HCEC 1CT (cell line): ENCODE measurements at regions not wholly inside any gene's neighbourhood (a gene's known extent, or its start where the extent isn't known, plus 50 kb on each side); places are given as distances from the start of the nearest gene placed in this dataset.

Experiments used
- DNase-seq: peaks from one replicate; pipeline ENCODE4 v3.0.0-alpha.2; 2017

DNA sequence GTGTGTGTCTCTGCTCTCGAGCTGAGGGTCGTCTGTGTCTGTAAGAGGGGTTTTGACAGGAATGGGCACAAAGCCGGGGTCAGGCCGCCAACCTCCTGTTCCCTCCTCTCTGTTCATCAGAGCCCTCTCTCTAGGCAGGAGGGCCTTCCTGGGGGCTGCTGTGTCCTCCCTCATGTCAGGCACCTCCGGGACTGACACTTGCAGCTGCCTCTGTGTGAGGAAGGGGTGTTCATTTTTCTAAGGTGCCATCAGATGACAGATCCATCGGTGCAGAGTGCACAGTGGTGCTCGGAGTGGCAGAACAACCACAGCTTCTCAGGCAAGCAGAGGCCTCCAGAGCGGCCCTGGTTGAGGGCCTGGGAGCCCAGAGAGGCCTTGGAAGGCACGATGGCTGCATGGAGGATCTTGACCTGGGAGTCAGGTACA is 265.4 kb upstream of the B3GAT1 start:
- no peak for DNase-seq

DNA sequence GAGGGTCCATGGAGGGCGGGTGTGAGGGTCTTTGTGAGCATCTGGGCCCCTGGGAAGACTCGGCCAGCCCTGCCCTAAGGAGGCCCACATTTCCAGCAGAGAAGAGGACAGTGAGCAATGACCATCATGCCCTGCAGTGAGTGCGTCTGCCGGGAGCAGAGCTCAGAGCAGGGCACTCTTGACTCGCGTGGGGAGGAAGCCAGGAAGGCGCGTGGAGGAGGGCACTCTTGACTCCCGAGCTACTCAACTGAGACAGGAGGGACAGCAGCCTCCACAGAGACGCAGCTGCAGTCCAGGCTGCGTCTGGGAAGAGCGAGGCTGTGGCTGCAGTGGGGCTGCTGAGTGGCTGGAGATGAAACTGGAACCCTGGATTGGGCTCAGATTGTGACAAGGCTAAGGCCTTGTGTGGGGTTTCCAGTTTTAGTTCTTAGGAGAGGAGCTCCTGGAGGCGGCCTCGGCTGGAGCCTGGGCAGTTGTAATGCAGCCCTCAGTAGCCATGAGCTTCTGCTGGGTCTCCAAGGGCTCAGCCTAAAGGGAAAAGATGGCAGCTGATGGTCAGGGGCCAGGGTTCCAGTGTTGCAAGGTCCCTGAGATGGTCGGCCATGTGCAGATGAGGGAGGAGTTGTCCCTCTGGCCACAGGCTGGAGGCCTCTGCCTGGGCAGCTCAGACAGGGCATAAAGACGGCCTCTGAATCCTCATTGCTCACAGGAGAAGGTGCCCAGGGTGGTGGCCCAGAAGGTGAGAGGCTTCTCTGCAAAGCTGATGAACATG is 264.7 kb upstream of the B3GAT1 start:
- DNase-seq, result no peak

DNA sequence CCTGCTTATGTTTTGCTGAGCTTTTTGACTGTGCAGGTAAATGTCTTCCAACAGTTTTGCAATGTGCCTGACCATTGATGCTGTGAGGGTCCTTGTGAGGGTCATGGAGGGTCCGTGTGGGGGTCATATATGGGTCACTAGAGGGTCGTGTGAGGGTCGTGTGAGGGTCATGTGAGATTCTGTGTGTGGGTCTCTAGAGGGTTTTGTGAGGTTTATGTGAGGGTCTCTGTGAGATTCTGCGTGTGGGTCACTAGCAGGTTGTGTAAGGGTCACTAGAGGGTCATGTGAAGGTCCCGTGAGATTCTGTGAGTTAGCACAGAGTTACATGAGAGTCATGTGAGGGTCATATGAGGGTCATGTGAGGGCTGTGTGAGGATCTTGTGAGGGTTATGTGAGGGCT is 263.9 kb upstream of the B3GAT1 start:
- DNase-seq, result no peak

DNA sequence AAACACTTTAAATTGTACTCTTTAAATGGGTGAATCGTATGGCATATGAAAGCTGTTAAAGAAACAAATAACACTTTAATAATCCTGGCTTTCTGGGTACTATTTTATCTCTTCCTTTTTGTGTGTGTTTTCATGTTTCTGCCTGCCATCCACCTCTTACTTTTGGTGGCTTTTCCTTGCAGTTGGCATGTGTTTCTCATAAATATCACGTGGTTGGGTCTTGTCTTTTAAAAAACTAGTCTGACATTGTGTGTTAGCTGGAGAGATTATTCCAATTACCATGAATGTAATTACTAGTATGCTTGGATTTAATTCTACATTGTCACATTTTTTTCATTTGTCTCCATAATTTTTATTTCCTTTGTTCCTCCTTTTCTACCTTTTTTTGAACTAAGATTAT is 262.9 kb upstream of the B3GAT1 start:
- no peak for DNase-seq

DNA sequence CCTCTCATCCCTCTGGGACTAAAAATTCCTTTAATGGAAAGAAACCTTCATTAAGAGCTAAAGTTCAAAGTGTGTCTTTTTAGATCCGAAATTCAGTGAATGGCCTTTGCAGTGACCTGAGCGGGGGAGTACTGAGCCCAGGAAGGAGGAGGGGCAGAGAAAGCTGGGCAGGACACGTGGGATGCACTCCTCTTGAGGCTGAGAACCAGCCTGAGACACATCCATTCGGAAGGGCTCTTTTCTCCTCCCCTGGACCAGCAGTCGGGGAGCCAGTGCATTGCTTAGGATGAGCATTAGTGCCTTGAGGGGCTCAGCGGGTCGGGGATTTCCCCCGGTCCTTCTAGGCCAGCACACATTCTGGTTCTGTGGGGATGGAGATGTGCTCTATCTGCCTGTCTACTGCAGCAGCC is 258.9 kb upstream of the B3GAT1 start:
- DNase-seq, result no peak

DNA sequence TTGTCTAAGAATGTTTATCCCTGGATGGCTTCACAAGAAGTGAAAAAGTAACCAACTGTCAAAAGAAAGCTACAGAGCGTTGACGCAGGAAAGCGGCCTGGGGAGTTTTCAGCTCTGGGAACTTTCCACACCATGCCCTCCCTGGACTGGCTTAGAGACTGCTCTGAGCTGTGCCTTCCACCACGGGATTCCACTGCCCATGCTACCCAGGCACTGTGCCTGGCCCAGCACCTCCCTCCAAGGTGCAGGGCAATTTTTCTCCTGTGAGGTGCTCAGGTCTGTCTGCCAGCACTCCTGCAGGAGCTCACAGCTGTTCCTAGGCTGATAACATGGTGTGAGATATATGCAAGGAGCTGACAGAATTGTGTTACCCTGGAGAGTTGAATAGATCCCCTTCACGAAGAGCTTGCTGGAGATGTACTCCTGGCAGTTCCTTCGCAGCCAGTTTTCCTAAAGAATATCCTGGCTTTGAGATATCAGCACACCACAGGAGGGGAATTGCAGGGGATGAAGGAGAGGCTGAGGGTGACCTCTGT is 258.3 kb upstream of the B3GAT1 start:
- no peak for DNase-seq

DNA sequence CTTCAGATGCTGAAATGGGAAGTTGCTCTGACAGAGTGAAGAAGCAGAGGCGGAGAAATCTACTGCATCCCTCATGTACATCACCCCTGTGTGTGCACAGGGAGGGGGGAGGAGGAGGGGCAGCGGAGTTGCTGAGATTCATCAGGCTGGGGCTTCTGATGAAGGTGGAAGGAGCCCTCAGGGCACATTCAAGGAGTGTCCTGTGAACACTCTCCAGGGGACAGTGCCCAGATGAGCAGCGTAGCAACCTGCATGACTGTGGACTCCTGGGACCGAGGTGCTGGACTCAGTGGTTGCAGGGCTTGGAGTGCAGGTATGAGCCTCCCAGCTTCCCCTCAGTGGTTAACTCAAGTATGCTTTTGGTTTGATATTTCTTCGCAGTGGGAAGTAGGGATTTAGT is 257.8 kb upstream of the B3GAT1 start:
- no peak for DNase-seq

DNA sequence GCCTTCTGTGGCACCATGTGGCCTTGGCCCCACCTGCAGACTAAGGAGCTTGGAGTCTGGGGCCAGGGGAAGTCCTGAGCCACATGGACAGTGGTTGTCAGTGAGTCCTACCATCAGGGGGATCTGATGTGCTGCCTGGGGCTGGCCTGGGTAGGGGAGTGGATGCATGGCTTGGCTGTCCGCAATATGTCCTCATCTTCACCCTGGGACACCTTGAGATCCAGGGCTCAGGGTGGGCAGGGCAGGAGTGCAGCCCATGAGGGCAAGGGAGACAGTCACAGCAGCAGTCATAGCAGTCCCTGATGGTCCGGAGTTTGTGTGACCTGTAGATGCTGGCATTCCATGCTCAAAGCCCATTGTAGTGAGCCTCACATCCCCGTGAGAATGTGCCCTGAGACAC is 256.8 kb upstream of the B3GAT1 start:
- no peak for DNase-seq

DNA sequence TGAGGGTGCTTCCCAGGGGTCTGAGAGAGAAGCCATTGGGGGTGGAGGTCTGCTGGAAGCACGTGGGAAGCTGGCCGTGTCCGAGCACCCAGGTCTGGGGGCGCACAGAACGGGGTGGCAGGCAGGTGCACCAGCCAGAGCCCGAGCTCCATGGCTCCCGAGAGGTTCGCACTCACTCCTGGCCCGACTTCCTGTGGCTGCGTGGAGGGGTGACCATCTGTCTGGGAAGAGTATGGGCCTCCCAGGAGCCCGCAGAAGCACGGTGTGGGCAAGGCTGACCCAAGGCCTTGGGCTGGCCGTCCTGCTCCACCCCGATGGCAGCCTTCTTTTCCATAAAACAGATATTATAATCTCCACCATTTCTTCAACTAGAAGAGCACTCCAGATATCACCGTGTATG is 256.0 kb upstream of the B3GAT1 start:
- no peak for DNase-seq

DNA sequence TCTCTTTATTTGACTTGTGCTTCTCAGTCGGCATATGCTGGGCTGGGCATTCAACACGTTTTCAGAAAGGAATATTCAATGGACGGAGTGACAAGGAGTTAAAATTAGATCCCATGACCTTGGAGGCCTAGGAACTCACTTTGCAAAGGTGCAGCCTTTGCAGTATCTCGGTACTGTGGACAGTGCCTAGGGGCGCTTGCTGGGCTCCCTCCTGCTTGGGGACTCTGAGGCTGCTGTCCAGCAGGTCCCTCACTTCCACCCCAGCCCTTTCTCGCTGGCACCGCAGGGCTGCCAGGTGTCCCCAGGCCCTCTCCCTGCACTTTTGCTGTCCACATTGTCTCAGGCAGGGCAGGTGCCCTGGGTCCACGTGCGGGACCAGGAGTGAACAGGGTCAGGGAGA is 255.5 kb upstream of the B3GAT1 start:
- no peak for DNase-seq

DNA sequence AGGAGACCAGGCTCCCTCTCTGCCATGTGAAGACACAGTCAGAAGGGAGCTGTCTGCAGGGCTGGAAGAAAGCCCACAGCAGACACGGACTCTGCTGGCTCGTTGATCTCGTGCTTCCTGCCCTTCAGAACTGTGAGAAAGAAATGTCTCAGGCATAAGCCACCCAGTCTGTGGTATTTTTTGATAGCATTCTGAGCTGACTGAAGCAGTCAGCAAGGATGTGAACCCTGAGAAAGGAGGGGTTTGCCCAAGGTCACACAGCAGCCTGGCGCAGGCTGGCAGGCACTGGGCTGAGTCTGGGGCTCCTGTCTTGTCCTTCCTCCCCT is 255.1 kb upstream of the B3GAT1 start:
- no peak for DNase-seq

DNA sequence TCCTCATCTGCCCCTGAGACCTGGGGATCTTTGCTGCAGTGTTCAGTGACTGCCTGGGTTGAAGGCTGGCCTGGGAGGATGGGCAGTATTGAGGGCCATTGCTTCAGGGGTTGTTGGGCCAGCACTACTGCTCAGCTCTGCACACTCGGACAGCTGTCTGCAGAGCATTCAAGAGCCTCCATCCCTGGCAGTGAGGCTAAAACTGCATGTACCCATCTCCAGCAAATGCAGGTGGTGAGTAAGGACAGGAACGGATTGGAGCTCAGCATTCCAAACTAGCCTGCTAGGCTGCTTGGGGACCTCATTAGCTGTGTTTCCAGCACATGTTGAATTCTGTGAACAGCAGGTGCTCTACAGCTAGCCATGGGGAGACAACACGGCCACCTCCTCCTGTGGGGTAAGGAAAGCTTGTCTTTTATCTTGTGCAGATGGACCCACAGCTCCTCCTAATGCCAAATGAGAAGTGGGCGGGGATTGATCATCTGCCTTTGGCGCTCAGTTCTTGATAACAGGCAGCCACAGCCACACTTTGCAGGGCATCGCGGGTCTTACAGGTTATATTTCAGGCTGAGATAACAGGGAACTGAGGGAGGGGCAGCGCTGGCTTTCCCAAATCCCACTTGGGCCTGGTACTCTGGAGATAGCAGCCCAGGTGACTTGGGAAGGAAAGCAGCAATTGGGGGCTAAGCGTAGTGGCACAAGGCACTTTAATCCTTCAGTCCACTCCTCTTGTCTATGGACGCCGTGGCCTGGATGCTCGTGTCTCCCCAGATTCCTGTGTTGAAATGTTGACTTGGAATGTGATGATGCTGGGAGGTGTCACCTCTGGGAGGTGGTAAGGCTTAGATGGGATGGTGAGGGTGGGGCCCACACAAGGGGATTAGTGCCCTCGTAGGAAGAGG is 254.5 kb upstream of the B3GAT1 start:
- no peak for DNase-seq

DNA sequence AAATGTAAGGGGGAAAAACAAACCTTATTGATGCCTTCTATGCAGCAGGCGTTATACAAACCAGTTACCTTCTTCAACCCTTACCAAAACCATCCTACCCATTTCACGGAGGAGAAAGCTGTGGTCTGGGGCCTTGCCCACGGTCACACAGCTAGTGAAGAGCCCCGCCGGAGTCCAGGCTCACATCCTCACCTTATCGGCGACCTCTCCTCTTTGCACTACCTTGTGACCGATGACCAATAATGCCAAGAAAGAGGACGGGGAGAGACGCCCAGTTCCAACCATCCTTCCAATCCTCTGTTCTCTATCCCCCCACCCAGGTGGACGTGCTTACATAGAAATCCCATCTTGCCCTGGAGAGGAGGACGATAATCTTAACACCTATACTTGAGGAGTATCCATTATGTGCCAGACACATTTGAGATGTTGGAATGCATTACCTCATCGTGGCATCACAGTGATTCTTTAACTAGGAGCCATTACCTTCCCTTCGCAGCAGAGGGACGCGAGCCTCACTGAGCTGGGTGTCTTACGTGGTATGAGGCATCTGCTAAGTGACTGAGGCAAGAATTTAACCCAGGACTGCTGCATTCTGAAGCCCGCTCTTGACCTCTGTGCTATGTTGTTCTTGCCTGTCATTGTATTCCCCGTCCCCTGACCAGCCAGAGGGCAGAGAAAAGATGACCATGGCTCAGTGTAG is 253.7 kb upstream of the B3GAT1 start:
- no peak for DNase-seq

DNA sequence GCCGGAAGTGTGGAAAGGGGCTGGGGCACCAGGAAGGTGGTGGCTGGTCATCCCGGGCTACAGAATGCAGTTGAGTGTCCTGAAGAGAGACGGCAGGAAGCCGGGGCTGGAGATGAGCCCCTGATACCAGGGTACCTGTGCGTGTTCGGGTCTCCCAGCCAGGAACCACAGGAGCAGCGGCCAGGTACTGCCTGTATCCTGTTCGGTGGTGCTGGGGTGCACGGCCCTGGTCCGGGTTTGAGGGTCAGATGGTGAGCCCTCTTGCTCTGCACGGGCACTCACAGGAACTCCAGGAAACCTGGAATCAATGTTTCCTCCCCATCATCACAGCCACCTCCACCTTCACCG is 253.1 kb upstream of the B3GAT1 start:
- no peak for DNase-seq

DNA sequence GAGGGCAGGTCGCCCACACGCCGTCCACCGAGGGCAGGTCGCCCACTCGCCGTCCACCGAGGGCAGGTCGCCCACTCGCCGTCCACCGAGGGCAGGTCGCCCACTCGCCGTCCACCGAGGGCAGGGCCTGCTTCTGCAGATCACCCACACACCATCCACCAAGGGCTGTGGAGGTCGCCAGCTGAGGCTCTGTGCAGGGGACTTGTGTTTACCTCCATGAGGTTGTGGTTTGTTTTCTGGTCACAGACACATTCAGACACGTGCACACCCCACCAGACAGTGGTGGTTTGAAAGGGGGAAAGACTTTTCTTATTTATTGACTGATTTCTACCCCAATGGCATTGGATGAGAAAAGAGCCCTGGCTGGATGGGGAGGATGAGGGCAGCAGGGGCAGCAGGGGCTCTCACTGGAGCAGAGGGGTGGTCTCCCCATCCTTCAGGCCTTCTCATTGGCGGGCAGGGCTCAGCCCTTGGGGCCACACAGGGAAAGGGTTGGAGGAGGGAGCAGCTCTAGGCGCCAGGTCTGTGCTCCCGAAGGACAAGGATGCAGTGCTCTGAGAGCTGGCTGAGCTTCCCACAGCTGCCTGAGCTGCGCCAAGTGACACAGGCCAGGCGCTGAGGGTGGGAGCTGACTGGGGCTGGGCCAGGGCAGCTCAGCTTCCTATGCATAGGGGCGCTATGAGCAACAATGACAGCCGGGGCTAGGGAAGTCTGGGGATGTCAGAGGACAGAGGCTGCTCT is 252.6 kb upstream of the B3GAT1 start:
- DNase-seq, result no peak

DNA sequence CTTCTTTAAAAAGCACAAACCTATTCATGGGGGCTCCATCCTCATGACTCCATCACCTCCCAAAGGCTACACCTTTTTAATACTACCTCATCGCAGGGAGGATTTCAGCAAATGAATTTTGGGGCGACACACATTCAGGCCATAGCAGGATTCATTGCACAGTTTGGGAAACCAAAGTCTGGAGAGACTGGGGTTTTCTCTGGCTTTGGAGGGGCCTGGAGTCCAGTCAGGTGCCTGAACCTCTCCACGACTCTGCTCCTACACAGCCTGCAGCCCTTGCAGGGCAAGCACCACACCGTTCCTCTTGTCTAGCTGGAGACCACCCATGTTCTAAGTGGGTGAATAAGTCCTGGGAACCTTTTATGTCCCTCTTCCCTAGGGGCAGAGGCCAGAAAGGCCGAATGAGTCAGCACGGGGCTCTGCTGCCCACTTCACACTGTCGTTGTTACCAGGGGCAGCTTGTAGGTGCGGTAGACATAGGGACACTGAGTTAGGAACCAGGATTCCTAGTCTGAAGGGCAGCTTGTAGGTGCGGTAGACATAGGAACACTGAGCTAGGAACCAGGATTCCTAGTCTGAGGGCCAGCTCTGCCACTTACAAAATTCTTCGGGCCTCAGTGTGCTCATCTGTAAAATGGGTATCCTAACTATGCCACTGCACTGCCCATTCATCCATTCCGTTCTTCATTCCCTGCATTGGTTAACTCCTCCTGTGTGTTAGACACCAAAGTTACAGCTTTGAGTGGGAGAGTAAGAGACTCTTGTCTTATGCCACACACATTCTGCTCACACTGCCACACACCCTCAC is 251.7 kb upstream of the B3GAT1 start:
- no peak for DNase-seq

DNA sequence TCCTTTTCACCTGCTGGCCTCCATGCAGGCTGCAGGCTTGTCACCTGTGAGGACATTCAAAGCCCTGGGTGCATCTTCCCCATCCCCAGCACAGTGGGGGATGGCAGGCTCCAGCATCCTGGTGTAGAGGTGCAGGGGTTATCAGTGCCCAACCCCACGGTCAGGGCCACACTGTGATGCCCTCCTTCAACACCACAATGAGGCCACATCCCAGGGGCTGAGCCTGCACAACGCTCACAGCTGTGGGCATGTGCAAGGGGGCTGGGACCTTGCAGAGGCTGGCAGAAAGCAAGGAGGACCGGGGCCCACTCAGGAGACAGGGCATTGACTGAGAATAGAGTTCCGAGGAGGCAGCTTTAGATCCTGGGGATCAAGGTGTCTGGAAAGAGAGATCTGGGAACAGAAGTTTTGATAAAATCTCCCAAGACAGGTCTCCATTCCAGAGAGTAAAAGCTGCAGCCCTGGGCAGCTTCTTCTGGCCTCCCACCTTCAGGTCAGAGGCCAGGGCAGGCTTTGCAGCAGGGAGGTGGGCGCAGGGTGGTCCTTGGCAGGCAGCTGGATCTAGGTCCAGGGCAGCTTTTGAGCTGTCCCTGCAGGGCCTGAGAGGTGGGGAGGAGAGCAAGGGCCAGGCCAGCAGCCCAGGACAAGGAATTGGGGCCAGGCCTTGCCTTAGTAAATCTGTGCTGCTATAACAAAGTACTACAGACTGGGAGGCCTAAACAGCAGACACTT is 250.8 kb upstream of the B3GAT1 start:
- DNase-seq, result no peak

DNA sequence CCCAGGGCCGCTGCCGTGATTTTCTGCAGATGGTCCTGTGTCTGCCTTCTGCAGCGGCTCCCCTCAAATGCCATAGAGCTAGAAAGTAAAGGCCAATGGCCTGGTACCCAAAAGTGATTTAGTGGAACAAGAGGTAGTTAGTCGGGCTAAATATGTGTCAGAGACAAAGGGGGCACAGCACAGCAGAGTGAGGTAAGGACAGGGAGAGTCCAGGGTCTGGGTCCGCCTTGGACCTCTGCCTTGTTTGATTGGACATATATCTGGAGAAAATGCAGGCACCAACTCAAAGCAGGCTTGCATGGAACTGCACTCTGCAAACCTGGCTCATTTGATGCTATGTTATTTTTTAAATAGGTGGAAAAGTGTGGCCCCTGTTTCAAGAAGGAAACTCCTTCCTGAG is 249.6 kb upstream of the B3GAT1 start:
- no peak for DNase-seq

DNA sequence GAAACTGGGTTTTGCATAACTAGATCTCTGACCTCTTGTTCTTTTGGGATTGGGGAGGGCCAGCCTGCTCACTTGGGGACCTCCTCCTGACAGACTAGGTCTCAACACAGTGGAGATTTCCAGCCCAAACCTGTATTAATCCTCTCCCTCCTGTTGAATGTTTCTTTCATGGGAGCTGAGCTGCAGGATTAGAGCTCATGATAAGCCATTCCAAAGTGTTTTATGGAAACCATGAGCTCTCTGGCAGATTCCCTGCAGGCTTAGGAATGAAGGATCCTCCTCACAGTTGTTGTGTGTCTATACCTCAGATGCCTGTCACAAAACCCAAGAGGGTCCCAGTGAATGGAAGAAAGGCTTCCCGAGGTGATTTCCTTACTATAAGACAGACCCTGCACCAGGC is 248.4 kb upstream of the B3GAT1 start:
- DNase-seq, result no peak

DNA sequence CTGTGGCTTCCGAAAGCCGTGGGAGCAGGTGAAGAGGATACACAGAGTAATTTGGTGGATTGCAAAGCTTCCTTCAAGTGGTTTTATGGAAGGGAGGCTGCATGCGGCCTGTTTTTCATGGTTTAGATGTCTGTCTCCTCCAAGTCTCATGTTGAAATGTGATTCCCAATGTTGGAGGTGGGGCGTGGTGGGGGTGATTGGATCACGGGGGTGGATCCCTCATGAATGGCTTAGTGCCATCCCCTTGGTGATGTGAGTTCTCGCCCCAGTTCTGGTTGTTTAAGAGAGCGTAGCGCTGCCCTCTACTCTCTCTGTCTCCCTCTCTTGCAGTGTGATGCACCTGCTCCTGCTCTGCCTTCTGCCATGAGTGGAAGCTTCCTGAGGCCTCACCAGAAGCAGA is 247.8 kb upstream of the B3GAT1 start:
- DNase-seq, result no peak

DNA sequence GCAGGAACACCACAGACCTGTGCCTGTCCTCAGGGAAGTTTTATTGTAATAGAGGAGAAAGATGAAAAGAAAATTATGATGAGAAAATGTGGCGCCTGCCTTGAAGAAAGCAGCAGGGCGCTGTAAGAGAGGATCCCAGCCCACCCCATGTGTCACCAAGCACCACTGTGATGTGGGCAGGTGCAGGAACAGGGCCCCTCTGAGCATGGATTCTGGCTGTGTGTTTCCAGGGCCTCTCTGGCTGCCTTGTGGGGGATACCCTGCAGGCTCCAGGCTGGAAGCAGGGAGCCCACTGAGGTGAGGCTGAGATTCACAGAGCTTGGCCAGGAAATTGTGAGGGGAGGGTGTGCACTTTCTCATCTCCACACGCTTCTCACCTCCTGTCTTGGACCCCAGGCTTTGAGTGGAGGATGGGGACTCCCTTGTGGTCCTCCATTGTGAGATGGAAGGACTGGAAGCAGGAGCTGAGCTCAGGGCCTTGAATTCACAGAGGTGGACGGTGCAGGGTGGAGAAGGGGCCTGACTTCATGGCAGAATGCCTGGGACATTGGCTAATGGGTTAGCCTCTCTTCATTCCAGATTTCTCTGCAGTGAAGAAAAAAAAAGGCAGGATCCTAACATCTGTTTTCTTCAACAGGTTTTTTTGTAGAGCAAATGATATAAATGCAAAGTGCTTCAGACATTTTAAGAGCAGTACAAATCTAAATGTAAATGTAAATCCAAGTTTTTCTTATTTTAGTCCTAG is 246.6 kb upstream of the B3GAT1 start:
- no peak for DNase-seq
